HEK293 (cell line): ENCODE measurements at regions not wholly inside any gene's neighbourhood (a gene's known extent, or its start where the extent isn't known, plus 50 kb on each side); places are given as distances from the start of the nearest gene placed in this dataset.

Experiments used
- FEZF1 ChIP-seq: fragments of 450-650 bp; formaldehyde crosslinking; IDR thresholded peaks from 2 replicates; pipeline ENCODE4 v1.5.1; 2016; ENCODE audit warnings: missing biosample characterization, missing genetic modification characterization
- GLIS2 ChIP-seq: fragments of 450-650 bp; formaldehyde crosslinking; IDR thresholded peaks from 2 replicates; pipeline ENCODE4 v1.5.1; 2016; ENCODE audit warnings: missing biosample characterization, missing genetic modification characterization
- KLF9 ChIP-seq: fragments of 450-650 bp; formaldehyde crosslinking; IDR thresholded peaks from 2 replicates; pipeline ENCODE4 v1.5.1; 2016; ENCODE audit warnings: missing biosample characterization, missing genetic modification characterization, low read depth
- ZNF473 ChIP-seq: fragments of 450-650 bp; formaldehyde crosslinking; IDR thresholded peaks from 2 replicates; pipeline ENCODE4 v1.5.1; 2017; ENCODE audit warnings: missing biosample characterization, missing genetic modification characterization
- ZNF510 ChIP-seq: fragments of 450-650 bp; formaldehyde crosslinking; IDR thresholded peaks from 2 replicates; pipeline ENCODE4 v1.5.1; 2018; ENCODE audit warnings: mild to moderate bottlenecking, missing genetic modification characterization, missing biosample characterization; ENCODE audit not compliant: insufficient replicate concordance
- ZNF561 ChIP-seq: fragments of 450-650 bp; IDR thresholded peaks from 2 replicates; pipeline ENCODE4 v1.5.1; 2018; ENCODE audit warnings: missing biosample characterization, missing genetic modification characterization, borderline replicate concordance
- TF ChIP-seq, protein P1 (sequence below): fragments of 450-650 bp; formaldehyde crosslinking; IDR thresholded peaks from 2 replicates; pipeline ENCODE4 v1.5.1; 2016; ENCODE audit warnings: missing biosample characterization, missing genetic modification characterization, borderline replicate concordance
- TF ChIP-seq, protein P2 (sequence below): fragments of 450-650 bp; formaldehyde crosslinking; IDR thresholded peaks from 2 replicates; pipeline ENCODE4 v1.5.1; 2016; ENCODE audit warnings: missing biosample characterization, missing genetic modification characterization

DNA sequence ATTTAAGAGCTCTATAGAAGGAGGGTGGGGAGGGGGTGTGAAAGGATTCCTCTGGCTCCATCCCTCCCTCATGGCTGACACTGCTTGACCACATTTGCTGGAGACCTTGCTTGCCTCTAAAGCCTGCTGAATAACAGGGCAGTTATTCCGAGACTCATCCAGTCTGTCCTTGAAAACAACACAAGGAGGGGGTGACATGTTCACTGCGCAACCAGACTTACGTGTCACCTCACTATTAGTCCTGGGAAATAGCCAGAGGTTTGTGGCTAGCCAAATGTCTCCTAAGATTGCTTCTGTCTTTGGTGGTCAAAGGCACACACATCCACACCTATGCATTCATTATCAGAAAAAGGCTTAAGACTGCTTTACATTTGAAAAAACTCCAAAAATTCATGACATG lies 256.2 kb upstream of the SKOR2 start:
- TF ChIP-seq ZNF473 (tag by site-specific recombination) (no peak), FEZF1 (tag by site-specific recombination) (no peak), ZNF510 (tag by site-specific recombination) (no peak), ZNF561 (tag by site-specific recombination) (no peak), KLF9 (tag by site-specific recombination) (no peak), GLIS2 (no peak)
- TF ChIP-seq, protein P1, sequence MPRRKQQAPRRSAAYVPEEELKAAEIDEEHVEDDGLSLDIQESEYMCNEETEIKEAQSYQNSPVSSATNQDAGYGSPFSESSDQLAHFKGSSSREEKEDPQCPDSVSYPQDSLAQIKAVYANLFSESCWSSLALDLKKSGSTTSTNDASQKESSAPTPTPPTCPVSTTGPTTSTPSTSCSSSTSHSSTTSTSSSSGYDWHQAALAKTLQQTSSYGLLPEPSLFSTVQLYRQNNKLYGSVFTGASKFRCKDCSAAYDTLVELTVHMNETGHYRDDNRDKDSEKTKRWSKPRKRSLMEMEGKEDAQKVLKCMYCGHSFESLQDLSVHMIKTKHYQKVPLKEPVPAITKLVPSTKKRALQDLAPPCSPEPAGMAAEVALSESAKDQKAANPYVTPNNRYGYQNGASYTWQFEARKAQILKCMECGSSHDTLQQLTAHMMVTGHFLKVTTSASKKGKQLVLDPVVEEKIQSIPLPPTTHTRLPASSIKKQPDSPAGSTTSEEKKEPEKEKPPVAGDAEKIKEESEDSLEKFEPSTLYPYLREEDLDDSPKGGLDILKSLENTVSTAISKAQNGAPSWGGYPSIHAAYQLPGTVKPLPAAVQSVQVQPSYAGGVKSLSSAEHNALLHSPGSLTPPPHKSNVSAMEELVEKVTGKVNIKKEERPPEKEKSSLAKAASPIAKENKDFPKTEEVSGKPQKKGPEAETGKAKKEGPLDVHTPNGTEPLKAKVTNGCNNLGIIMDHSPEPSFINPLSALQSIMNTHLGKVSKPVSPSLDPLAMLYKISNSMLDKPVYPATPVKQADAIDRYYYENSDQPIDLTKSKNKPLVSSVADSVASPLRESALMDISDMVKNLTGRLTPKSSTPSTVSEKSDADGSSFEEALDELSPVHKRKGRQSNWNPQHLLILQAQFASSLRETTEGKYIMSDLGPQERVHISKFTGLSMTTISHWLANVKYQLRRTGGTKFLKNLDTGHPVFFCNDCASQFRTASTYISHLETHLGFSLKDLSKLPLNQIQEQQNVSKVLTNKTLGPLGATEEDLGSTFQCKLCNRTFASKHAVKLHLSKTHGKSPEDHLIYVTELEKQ = no peak
- TF ChIP-seq, protein P2, sequence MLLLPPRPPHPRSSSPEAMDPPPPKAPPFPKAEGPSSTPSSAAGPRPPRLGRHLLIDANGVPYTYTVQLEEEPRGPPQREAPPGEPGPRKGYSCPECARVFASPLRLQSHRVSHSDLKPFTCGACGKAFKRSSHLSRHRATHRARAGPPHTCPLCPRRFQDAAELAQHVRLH (tag by site-specific recombination) = no peak
